HFF-Myc (cell line): ENCODE measurements at regions not wholly inside any gene's neighbourhood (a gene's known extent, or its start where the extent isn't known, plus 50 kb on each side); places are given as distances from the start of the nearest gene placed in this dataset.

Experiments
- DNase-seq: peaks from one replicate; pipeline ENCODE4 v3.0.0-alpha.2; 2011; ENCODE audit warnings: low read depth; ENCODE audit errors: extremely low read depth
- H3K4me3 ChIP-seq: replicated peaks from 2 replicates; pipeline ENCODE4 v1.5.1; 2011; ENCODE audit warnings: low read depth, mild to moderate bottlenecking, control low read depth, low read length
- TF ChIP-seq, protein P1 (sequence below): IDR thresholded peaks from 2 replicates; pipeline ENCODE4 v1.5.1; 2012; ENCODE audit warnings: mild to moderate bottlenecking, low read depth, low read length, control low read depth; ENCODE audit errors: missing control alignments

DNA sequence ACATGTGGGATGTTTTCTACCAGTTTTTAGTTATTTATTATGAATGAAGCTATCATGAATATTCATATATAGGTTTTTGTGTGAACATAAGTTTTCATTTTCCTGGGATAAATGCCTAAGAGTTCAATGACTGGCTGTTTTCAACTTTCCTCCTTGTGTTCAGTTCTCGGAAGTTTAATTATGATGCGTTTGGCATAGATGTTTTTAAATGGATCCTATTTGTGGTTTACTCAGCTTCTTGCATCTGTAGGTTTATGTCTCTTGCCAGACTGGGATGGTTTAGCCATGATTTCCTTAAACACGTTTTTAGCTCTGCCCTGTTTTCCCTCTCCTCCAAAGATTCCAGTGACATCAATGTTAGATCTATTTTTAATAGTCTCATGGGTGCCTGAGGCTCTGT, 411.1 kb upstream of the CDH4 start:
- no peak overlapping the region for H3K4me3 ChIP-seq
- DNase-seq = no peak
- TF ChIP-seq, protein P1, sequence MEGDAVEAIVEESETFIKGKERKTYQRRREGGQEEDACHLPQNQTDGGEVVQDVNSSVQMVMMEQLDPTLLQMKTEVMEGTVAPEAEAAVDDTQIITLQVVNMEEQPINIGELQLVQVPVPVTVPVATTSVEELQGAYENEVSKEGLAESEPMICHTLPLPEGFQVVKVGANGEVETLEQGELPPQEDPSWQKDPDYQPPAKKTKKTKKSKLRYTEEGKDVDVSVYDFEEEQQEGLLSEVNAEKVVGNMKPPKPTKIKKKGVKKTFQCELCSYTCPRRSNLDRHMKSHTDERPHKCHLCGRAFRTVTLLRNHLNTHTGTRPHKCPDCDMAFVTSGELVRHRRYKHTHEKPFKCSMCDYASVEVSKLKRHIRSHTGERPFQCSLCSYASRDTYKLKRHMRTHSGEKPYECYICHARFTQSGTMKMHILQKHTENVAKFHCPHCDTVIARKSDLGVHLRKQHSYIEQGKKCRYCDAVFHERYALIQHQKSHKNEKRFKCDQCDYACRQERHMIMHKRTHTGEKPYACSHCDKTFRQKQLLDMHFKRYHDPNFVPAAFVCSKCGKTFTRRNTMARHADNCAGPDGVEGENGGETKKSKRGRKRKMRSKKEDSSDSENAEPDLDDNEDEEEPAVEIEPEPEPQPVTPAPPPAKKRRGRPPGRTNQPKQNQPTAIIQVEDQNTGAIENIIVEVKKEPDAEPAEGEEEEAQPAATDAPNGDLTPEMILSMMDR = no peak

DNA sequence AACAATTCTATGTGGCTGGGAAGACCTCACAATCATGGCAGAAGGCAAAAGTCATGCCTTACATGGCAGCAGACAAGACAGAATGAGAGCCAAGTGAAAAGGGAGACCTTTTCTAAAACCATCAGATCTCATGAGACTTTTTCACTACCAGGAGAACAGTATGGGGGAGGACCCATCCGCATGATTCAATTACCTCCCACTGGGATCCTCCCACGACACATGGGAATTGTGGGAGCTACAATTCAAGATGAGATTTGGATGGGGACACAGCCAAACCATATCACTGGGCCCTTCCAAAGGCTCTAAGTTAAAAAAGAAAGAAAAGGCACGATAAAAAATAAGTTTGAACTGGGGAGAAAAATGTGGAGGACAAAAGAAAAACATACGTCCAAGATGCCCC, 406.9 kb upstream of the CDH4 start:
- no peak overlapping the region for H3K4me3 ChIP-seq
- TF ChIP-seq, protein P1 = no peak
- no peak for DNase-seq

DNA sequence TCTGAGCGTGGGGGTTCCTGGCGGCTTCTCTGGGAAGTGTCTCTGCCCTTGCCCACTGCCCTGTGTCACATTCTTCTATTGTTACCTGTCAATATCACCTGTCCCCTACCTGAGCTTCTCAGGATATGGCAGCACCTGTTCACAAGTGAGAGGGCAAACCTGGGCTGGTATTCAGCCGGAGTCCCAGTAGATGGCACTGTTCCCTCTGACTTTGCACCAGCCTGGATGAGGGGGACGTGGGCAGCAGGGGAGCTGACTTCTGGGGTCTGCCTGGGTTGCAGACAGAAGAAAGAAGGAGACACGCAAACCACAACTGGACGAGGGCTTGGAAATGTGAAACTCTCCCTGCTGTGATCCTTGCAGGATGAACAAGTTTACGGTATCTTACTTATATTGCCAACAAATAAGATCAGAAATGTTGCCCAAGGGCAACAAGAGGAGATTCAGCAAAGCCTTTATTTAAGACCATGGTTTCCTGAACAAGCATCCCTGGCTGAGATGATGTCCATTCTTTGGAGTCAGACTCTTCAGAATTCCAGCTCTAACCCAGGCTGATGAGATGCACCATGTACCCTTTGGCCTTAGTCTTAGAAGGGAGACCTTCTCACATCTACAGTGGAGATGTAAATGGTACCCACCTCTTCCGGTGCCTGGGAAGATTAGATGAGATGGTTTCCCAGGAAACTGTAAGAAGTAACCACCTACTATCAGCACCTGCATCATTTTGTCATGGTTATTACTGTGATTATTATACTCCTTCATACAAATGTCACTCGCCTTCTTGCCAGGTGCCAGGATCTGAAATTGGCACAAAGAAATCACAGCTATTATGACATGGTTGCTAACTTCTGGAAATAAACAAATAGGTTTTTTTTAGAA, 400.0 kb upstream of the CDH4 start:
- DNase-seq = no peak
- TF ChIP-seq, protein P1 = peak; percentile 20
- no peak overlapping the region for H3K4me3 ChIP-seq

DNA sequence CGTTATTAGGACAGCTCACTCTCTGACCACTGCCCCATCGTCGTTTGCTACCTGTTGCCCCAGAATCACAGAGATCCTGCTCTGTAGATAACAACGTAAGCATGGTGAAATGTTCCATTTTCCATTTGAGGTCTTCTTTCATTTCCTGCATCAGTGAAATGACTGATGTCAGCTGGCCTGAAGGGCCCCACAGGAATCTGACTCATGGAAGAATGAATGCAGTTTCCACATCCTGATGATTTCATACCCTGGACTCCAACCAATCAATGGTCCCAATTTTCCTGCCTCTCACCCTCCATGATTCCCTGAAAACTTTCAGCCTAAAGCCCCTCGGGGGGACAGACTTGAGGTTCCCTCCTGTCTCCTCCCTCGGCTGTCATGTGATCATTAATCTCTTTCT, 394.4 kb upstream of the CDH4 start:
- TF ChIP-seq, protein P1 = no peak
- DNase-seq = no peak
- no peak overlapping the region for H3K4me3 ChIP-seq

DNA sequence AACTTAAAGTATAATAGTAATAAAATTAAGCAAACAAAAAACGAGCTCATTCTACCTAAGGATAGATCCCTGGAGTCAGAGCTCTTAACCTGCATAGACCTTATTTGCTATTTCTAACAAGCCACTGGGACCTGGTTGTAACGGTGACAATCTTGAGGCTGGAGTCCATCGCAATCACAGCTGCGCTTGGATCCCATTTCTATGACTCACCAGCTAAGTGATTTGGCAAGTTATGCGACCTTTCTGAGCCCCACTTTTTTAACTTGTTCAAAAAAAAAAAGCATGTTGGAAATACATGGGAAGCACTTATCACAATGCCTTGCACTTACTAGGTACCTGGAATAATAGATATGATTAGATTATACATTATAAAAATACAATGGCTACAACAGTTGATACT, 389.5 kb upstream of the CDH4 start:
- DNase-seq = no peak

DNA sequence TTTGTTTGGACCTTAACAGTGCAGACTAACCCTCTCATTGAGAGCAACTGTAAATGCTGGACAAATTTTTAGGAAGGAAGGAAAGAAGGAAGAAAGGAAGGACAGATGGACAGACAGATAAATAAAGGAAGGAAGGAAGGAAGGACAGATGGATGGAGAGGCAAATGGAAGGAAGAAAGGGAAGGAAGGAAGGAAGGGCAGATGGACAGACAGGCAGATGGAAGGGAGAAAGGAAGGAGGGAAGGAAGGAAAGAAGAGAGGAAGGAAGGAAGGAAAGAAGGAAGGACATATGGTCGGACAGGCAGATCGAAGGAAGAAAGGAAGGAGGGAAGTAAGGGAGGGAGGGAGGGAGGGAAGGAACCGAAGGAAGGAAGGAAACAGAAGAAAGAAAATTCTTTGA, 388.5 kb upstream of the CDH4 start:
- no peak for DNase-seq
- no peak overlapping the region for H3K4me3 ChIP-seq
- TF ChIP-seq, protein P1 = no peak

More for the DNA sequence above, 389.5 kb upstream of the CDH4 start:
- TF ChIP-seq, protein P1 = no peak
- H3K4me3 ChIP-seq = no peak overlapping the region
